H9 (cell line): ENCODE measurements at regions not wholly inside any gene's neighbourhood (a gene's known extent, or its start where the extent isn't known, plus 50 kb on each side); places are given as distances from the start of the nearest gene placed in this dataset.

Experiments
- DNase-seq: peaks from one replicate; pipeline ENCODE4 v3.0.0-alpha.2; 2017
- H2AFZ ChIP-seq: one replicate; pipeline ENCODE4 v1.6.1; 2013; ENCODE audit warnings: mild to moderate bottlenecking, low read length, control low read depth, moderate library complexity
- H2AK5ac ChIP-seq: 2 replicates; pipeline ENCODE4 v1.6.1; 2013; ENCODE audit warnings: low read length, control low read depth, mixed read lengths; ENCODE audit not compliant: insufficient read length
- H2BK120ac ChIP-seq: one replicate; pipeline ENCODE4 v1.6.1; 2013; ENCODE audit warnings: low read depth, mild to moderate bottlenecking, low read length, control low read depth, inconsistent platforms; ENCODE audit not compliant: poor library complexity, severe bottlenecking
- H2BK12ac ChIP-seq: 2 replicates; pipeline ENCODE4 v1.6.1; 2013; ENCODE audit warnings: low read length, control low read depth, mixed read lengths, low read depth; ENCODE audit not compliant: insufficient read length
- H2BK15ac ChIP-seq: 2 replicates; pipeline ENCODE4 v1.6.1; 2013; ENCODE audit warnings: low read depth, low read length, control low read depth
- H2BK20ac ChIP-seq: one replicate; pipeline ENCODE4 v1.6.1; 2013; ENCODE audit warnings: low read depth, mild to moderate bottlenecking, low read length, control low read depth, inconsistent platforms; ENCODE audit not compliant: poor library complexity, severe bottlenecking
- H2BK5ac ChIP-seq: 2 replicates; pipeline ENCODE4 v1.6.1; 2013; ENCODE audit warnings: low read length, control low read depth, mixed read lengths; ENCODE audit not compliant: insufficient read length
- H3K14ac ChIP-seq: 2 replicates; pipeline ENCODE4 v1.6.1; 2013; ENCODE audit warnings: low read length, control low read depth; ENCODE audit not compliant: insufficient read depth
- H3K18ac ChIP-seq: 2 replicates; pipeline ENCODE4 v1.6.1; 2013; ENCODE audit warnings: low read depth, mild to moderate bottlenecking, mixed read lengths, low read length, control low read depth; ENCODE audit not compliant: insufficient read length
- H3K23ac ChIP-seq: 2 replicates; pipeline ENCODE4 v1.6.1; 2013; ENCODE audit warnings: low read length, control low read depth, mixed read lengths, low read depth; ENCODE audit not compliant: insufficient read length
- H3K23me2 ChIP-seq: 2 replicates; pipeline ENCODE4 v1.6.1; 2013; ENCODE audit warnings: low read depth, mild to moderate bottlenecking, mixed read lengths, low read length, control low read depth; ENCODE audit not compliant: insufficient read length, poor library complexity, severe bottlenecking
- H3K27ac ChIP-seq: 2 replicates; pipeline ENCODE4 v1.5.1; 2013; ENCODE audit warnings: low read length, control low read depth, mixed read lengths, low read depth; ENCODE audit not compliant: insufficient read length
- H3K27me3 ChIP-seq: 2 replicates; pipeline ENCODE4 v1.6.1; 2013; ENCODE audit warnings: low read length, control low read depth, inconsistent platforms; ENCODE audit not compliant: insufficient read depth
- H3K4ac ChIP-seq: 2 replicates; pipeline ENCODE4 v1.6.1; 2013; ENCODE audit warnings: low read depth, mild to moderate bottlenecking, control low read depth, inconsistent platforms, low read length, moderate library complexity
- H3K4me1 ChIP-seq: 2 replicates; pipeline ENCODE4 v1.6.1; 2013; ENCODE audit warnings: low read length, control low read depth, inconsistent platforms; ENCODE audit not compliant: insufficient read depth
- H3K4me2 ChIP-seq: 2 replicates; pipeline ENCODE4 v1.6.1; 2013; ENCODE audit warnings: low read length, control low read depth, mixed read lengths; ENCODE audit not compliant: insufficient read length, insufficient read depth
- H3K56ac ChIP-seq: 2 replicates; pipeline ENCODE4 v1.6.1; 2013; ENCODE audit warnings: low read depth, mild to moderate bottlenecking, mixed read lengths, low read length, control low read depth; ENCODE audit not compliant: insufficient read length
- H3K79me1 ChIP-seq: 2 replicates; pipeline ENCODE4 v1.6.1; 2013; ENCODE audit warnings: low read depth, mild to moderate bottlenecking, moderate library complexity, low read length, control low read depth, inconsistent platforms; ENCODE audit not compliant: insufficient read depth, poor library complexity, severe bottlenecking
- H3K79me2 ChIP-seq: 2 replicates; pipeline ENCODE4 v1.6.1; 2013; ENCODE audit warnings: low read length, control low read depth, inconsistent platforms; ENCODE audit not compliant: insufficient read depth
- H3K9ac ChIP-seq: 2 replicates; pipeline ENCODE4 v1.6.1; 2013; ENCODE audit warnings: low read length, control low read depth, mixed read lengths; ENCODE audit not compliant: insufficient read length; ENCODE audit errors: extremely low read depth
- H3K9me3 ChIP-seq: one replicate; pipeline ENCODE4 v1.6.1; 2013; ENCODE audit warnings: low read depth, low read length, inconsistent platforms; ENCODE audit not compliant: control insufficient read depth
- H3T11ph ChIP-seq: one replicate; pipeline ENCODE4 v1.6.1; 2013; ENCODE audit warnings: mild to moderate bottlenecking, low read length, control low read depth, inconsistent platforms
- H4K20me1 ChIP-seq: one replicate; pipeline ENCODE4 v1.6.1; 2013; ENCODE audit not compliant: control insufficient read depth, insufficient read length, insufficient read depth
- H4K5ac ChIP-seq: 2 replicates; pipeline ENCODE4 v1.6.1; 2013; ENCODE audit warnings: low read depth, mild to moderate bottlenecking, mixed read lengths, low read length, control low read depth; ENCODE audit not compliant: insufficient read length
- H4K8ac ChIP-seq: replicated peaks from 2 replicates; pipeline ENCODE4 v1.6.1; 2013; ENCODE audit warnings: low read length, control low read depth, mixed read lengths, low read depth; ENCODE audit not compliant: insufficient read length
- H4K91ac ChIP-seq: 2 replicates; pipeline ENCODE4 v1.6.1; 2013; ENCODE audit warnings: low read depth, mild to moderate bottlenecking, moderate library complexity, mixed read lengths, low read length, control low read depth; ENCODE audit not compliant: insufficient read length
- H3K27ac Mint-ChIP-seq, 3 experiments: 2 replicates in 2 of 3; 3 replicates in 1 of 3; pipeline ENCODE4 v1.8.0; 2020 to 2021; ENCODE audit warnings: mixed read lengths in 3 of 3, mild to moderate bottlenecking in 1 of 3, moderate library complexity in 1 of 3
- H3K27me3 Mint-ChIP-seq: 2 replicates; pipeline ENCODE4 v1.8.0; 2021; ENCODE audit warnings: low read depth, mild to moderate bottlenecking, moderate library complexity, mixed read lengths
- H3K36me3 Mint-ChIP-seq, 3 experiments: 2 replicates in 2 of 3; 3 replicates in 1 of 3; pipeline ENCODE4 v1.8.0; 2020 to 2021; ENCODE audit warnings: low read depth in 3 of 3, mixed read lengths in 3 of 3; ENCODE audit not compliant: insufficient read depth in 1 of 3
- H3K4me1 Mint-ChIP-seq, 2 experiments: 2 replicates each; pipeline ENCODE4 v1.8.0; 2020; ENCODE audit warnings: mixed read lengths in 2 of 2
- H3K4me3 Mint-ChIP-seq, 2 experiments: 2 replicates in 1 of 2; 3 replicates in 1 of 2; pipeline ENCODE4 v1.8.0; 2020 to 2021; ENCODE audit warnings: mild to moderate bottlenecking in 2 of 2, mixed read lengths in 2 of 2, moderate library complexity in 1 of 2
- H3K9me3 Mint-ChIP-seq, 2 experiments: 2 replicates in 1 of 2; 3 replicates in 1 of 2; pipeline ENCODE4 v1.8.0; 2020; ENCODE audit warnings: mild to moderate bottlenecking in 2 of 2, mixed read lengths in 2 of 2, moderate library complexity in 1 of 2
- CTCF ChIP-seq: fragments of 200-600 bp; sonication (generic); conservative IDR thresholded peaks from 3 replicates; pipeline ENCODE4 v1.8.0; 2021; ENCODE audit warnings: antibody characterized with exemption, mild to moderate bottlenecking
- WGBS: extraction: QIAGEN DNeasy Blood & Tissue Kit; methylation state at CpG from one replicate; pipeline ENCODE4 v1.1.7; 2013; ENCODE audit warnings: missing lambda C conversion rate, low lambda C conversion rate, mixed read lengths; ENCODE audit not compliant: insufficient read length; ENCODE audit errors: extremely low coverage; 5-methylcytosine and 5-hydroxymethylcytosine counted together

- no peaks in the 10 kb centered on the region for H3K79me2 ChIP-seq
- Mint-ChIP-seq H3K27me3 (no peaks in the 10 kb centered on the region), H3K9me3 (no peaks in the 10 kb centered on the region), H3K4me3 (no peak overlapping the region), H3K4me1 (peaks cover 5 to 7% of the 10 kb centered on the region in 2 experiments; a peak in 3 of 4 replicates), H3K36me3 (no peaks in the 10 kb centered on the region), H3K27ac (no peak overlapping the region)
- H3K4ac ChIP-seq: no peak overlapping the region
- H4K5ac ChIP-seq: no peak overlapping the region
- no peak overlapping the region for H2BK5ac ChIP-seq
- H3K27ac ChIP-seq: no peak overlapping the region
- no peak overlapping the region for H3K9ac ChIP-seq
- no peak overlapping the region for H2AK5ac ChIP-seq
- H2BK12ac ChIP-seq: no peak overlapping the region
- no peak overlapping the region for H3K23ac ChIP-seq
- H2BK120ac ChIP-seq: no peak overlapping the region
- H3K56ac ChIP-seq: no peak overlapping the region
- H3K79me1 ChIP-seq: no peaks in the 10 kb centered on the region
- H3K9me3 ChIP-seq: no peaks in the 10 kb centered on the region
- H3T11ph ChIP-seq: no peak overlapping the region
- no peak overlapping the region for H2BK20ac ChIP-seq
- no peak overlapping the region for H2AFZ ChIP-seq
- no peaks in the 10 kb centered on the region for H4K20me1 ChIP-seq
- H3K14ac ChIP-seq: no peak overlapping the region
- H4K8ac ChIP-seq: no peak overlapping the region
- H4K91ac ChIP-seq: no peak overlapping the region
- no peak overlapping the region for H3K4me2 ChIP-seq
- no peak overlapping the region for H2BK15ac ChIP-seq
- H3K18ac ChIP-seq: no peak overlapping the region
- DNase-seq: no peak
- no peak for TF ChIP-seq CTCF
- H3K4me1 ChIP-seq: no peaks in the 10 kb centered on the region
- no peaks in the 10 kb centered on the region for H3K23me2 ChIP-seq
- H3K27me3 ChIP-seq: no peaks in the 10 kb centered on the region
- WGBS: no CpG with 5 or more reads among the region's 5 CpGs
Observed at GRCh38 chr3:34351882-34352777, 553.7 kb downstream of the PDCD6IP start.
